SK-N-SH treated with all-trans-retinoic acid at 6 μM for 48 hours (cell line): ENCODE measurements at regions not wholly inside any gene's neighbourhood (a gene's known extent, or its start where the extent isn't known, plus 50 kb on each side); places are given as distances from the start of the nearest gene placed in this dataset.

ENCODE experiments used
- ATAC-seq: fragments of 200-7000 bp; cut with Tn5 transposase; 3 replicates; pipeline ENCODE4 v1.9.1; 2020; ENCODE audit warnings: mild to moderate bottlenecking, moderate library complexity
- ARNTL ChIP-seq: fragments of 450-650 bp; formaldehyde crosslinking; IDR thresholded peaks from 2 replicates; pipeline ENCODE4 v1.5.0; 2020; ENCODE audit warnings: low read depth, mild to moderate bottlenecking, moderate library complexity, borderline replicate concordance
- BACH2 ChIP-seq: fragments of 250-450 bp; sonication (Bioruptor Pico); IDR thresholded peaks from 2 replicates; pipeline ENCODE4 v1.9.0; 2021; ENCODE audit warnings: mild to moderate bottlenecking, borderline replicate concordance
- CREB5 ChIP-seq: fragments of 250-450 bp; sonication (Bioruptor Pico); IDR thresholded peaks from 2 replicates; pipeline ENCODE4 v1.5.1; 2020; ENCODE audit warnings: low read depth, mild to moderate bottlenecking, moderate library complexity
- ESRRG ChIP-seq: fragments of 250-450 bp; sonication (Bioruptor Pico); IDR thresholded peaks from 2 replicates; pipeline ENCODE4 v1.6.1; 2021; ENCODE audit warnings: mild to moderate bottlenecking
- GLIS3 ChIP-seq: fragments of 250-450 bp; sonication (Bioruptor Pico); IDR thresholded peaks from 2 replicates; pipeline ENCODE4 v1.5.0; 2020; ENCODE audit warnings: mild to moderate bottlenecking, moderate library complexity
- ISL1 ChIP-seq: fragments of 250-450 bp; sonication (Bioruptor Pico); IDR thresholded peaks from 2 replicates; pipeline ENCODE4 v2.1.2; 2022; ENCODE audit warnings: mild to moderate bottlenecking, moderate library complexity
- OSR1 ChIP-seq: fragments of 250-450 bp; sonication (Bioruptor Pico); IDR thresholded peaks from 2 replicates; pipeline ENCODE4 v1.8.0; 2022; ENCODE audit warnings: moderate library complexity, mild to moderate bottlenecking, inconsistent platforms
- PPARA ChIP-seq: fragments of 250-450 bp; sonication (Bioruptor Pico); IDR thresholded peaks from 2 replicates; pipeline ENCODE4 v1.5.0; 2020; ENCODE audit warnings: mild to moderate bottlenecking, borderline replicate concordance
- RARB ChIP-seq: fragments of 250-450 bp; sonication (Bioruptor Pico); IDR thresholded peaks from 2 replicates; pipeline ENCODE4 v1.8.0; 2021; ENCODE audit warnings: mild to moderate bottlenecking, moderate library complexity
- SNAI2 ChIP-seq: fragments of 250-450 bp; sonication (Bioruptor Pico); IDR thresholded peaks from 2 replicates; pipeline ENCODE4 v1.5.0; 2020; ENCODE audit warnings: mild to moderate bottlenecking, moderate library complexity
- TCF4 ChIP-seq: fragments of 250-450 bp; sonication (Bioruptor Pico); IDR thresholded peaks from 2 replicates; pipeline ENCODE4 v1.8.0; 2021; ENCODE audit warnings: mild to moderate bottlenecking, moderate library complexity, borderline replicate concordance
- TOX ChIP-seq: fragments of 250-450 bp; sonication (Bioruptor Pico); IDR thresholded peaks from 2 replicates; pipeline ENCODE4 v1.8.0; 2021; ENCODE audit warnings: mild to moderate bottlenecking, moderate library complexity, borderline replicate concordance
- ZC3H10 ChIP-seq: fragments of 250-450 bp; sonication (Bioruptor Pico); IDR thresholded peaks from 2 replicates; pipeline ENCODE4 v1.5.1; 2021; ENCODE audit warnings: mild to moderate bottlenecking, moderate library complexity
- ZFP3 ChIP-seq: fragments of 250-450 bp; sonication (Bioruptor Pico); IDR thresholded peaks from 2 replicates; pipeline ENCODE4 v1.5.0; 2020; ENCODE audit warnings: mild to moderate bottlenecking, moderate library complexity
- ZFP30 ChIP-seq: fragments of 450-650 bp; formaldehyde crosslinking; IDR thresholded peaks from 2 replicates; pipeline ENCODE4 v1.5.0; 2022; ENCODE audit warnings: mild to moderate bottlenecking, moderate library complexity
- ZNF565 ChIP-seq: fragments of 450-650 bp; formaldehyde crosslinking; conservative IDR thresholded peaks from 2 replicates; pipeline ENCODE4 v1.5.0; 2020; ENCODE audit warnings: low read depth, mild to moderate bottlenecking, moderate library complexity
- ZNF70 ChIP-seq: fragments of 450-650 bp; formaldehyde crosslinking; IDR thresholded peaks from 2 replicates; pipeline ENCODE4 v1.5.0; 2020; ENCODE audit warnings: mild to moderate bottlenecking, moderate library complexity
- TF ChIP-seq, protein P1 (sequence below): fragments of 250-450 bp; sonication (Bioruptor Pico); IDR thresholded peaks from 2 replicates; pipeline ENCODE4 v1.8.0; 2020; ENCODE audit warnings: mild to moderate bottlenecking, moderate library complexity, borderline replicate concordance
- TF ChIP-seq, protein P2 (sequence below): fragments of 250-450 bp; sonication (Bioruptor Pico); IDR thresholded peaks from 2 replicates; pipeline ENCODE4 v1.5.1; 2021; ENCODE audit warnings: mild to moderate bottlenecking, moderate library complexity

GRCh38 chr10:109178591-109178990 lies 744.7 kb downstream of the XPNPEP1 start:
- TF ChIP-seq ZFP3, result no peak
- no peak for TF ChIP-seq TCF4
- TF ChIP-seq ESRRG (CRISPR knock-in tag), result no peak
- no peak for TF ChIP-seq ZNF70 (CRISPR knock-in tag)
- TF ChIP-seq ARNTL, result no peak

GRCh38 chr10:109174526-109174925 lies 748.8 kb downstream of the XPNPEP1 start:
- TF ChIP-seq OSR1 (CRISPR knock-in tag) (no peak), ZFP3 (no peak), RARB (CRISPR knock-in tag) (no peak), ZNF70 (CRISPR knock-in tag) (no peak), ZNF565 (CRISPR knock-in tag) (no peak), ZC3H10 (CRISPR knock-in tag) (no peak), GLIS3 (CRISPR knock-in tag) (no peak), ZFP30 (CRISPR knock-in tag) (no peak), ISL1 (CRISPR knock-in tag) (no peak), BACH2 (no peak), ESRRG (CRISPR knock-in tag) (no peak), SNAI2 (CRISPR knock-in tag) (no peak), CREB5 (CRISPR knock-in tag) (no peak), TOX (no peak)
- TF ChIP-seq, protein P1, sequence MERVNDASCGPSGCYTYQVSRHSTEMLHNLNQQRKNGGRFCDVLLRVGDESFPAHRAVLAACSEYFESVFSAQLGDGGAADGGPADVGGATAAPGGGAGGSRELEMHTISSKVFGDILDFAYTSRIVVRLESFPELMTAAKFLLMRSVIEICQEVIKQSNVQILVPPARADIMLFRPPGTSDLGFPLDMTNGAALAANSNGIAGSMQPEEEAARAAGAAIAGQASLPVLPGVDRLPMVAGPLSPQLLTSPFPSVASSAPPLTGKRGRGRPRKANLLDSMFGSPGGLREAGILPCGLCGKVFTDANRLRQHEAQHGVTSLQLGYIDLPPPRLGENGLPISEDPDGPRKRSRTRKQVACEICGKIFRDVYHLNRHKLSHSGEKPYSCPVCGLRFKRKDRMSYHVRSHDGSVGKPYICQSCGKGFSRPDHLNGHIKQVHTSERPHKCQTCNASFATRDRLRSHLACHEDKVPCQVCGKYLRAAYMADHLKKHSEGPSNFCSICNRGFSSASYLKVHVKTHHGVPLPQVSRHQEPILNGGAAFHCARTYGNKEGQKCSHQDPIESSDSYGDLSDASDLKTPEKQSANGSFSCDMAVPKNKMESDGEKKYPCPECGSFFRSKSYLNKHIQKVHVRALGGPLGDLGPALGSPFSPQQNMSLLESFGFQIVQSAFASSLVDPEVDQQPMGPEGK (CRISPR knock-in tag), result no peak
- TF ChIP-seq, protein P2, sequence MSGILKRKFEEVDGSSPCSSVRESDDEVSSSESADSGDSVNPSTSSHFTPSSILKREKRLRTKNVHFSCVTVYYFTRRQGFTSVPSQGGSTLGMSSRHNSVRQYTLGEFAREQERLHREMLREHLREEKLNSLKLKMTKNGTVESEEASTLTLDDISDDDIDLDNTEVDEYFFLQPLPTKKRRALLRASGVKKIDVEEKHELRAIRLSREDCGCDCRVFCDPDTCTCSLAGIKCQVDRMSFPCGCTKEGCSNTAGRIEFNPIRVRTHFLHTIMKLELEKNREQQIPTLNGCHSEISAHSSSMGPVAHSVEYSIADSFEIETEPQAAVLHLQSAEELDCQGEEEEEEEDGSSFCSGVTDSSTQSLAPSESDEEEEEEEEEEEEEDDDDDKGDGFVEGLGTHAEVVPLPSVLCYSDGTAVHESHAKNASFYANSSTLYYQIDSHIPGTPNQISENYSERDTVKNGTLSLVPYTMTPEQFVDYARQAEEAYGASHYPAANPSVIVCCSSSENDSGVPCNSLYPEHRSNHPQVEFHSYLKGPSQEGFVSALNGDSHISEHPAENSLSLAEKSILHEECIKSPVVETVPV (CRISPR knock-in tag), result no peak
- TF ChIP-seq, all 23 proteins: peak for 0

More at GRCh38 chr10:109178591-109178990, 744.7 kb downstream of the XPNPEP1 start:
- ATAC-seq, result no peak

DNA sequence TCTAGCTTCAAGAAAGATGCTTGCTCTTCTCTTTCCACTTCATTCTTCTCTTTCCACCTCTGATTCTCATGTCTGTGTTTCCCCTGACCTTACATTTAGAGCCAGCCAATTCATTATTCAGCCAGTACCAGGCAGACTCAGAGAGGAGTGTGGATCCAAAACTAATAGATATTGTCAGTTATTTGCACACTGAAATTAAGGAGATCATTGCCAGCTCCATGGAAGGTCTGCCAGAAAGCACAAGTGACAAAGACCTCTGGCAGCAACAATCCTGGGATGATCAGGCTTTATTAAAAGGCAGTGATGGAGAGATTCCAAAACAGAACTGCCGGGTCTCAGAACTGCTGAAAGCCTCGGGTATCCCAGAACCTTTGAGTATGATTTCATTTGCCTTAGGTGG lies 749.4 kb downstream of the XPNPEP1 start:
- no peak for ATAC-seq
- TF ChIP-seq ZNF70 (CRISPR knock-in tag), result no peak
- no peak for TF ChIP-seq ZFP30 (CRISPR knock-in tag)
- no peak for TF ChIP-seq SNAI2 (CRISPR knock-in tag)
- no peak for TF ChIP-seq PPARA (CRISPR knock-in tag)
- TF ChIP-seq OSR1 (CRISPR knock-in tag), result no peak
- TF ChIP-seq, all 23 proteins: peak for 0

More at GRCh38 chr10:109174526-109174925, 748.8 kb downstream of the XPNPEP1 start:
- no peak for ATAC-seq

- no peak for ATAC-seq
- TF ChIP-seq CREB5 (CRISPR knock-in tag) (no peak), ESRRG (CRISPR knock-in tag) (no peak), ZNF565 (CRISPR knock-in tag) (no peak), ZFP3 (no peak), ZFP30 (CRISPR knock-in tag) (no peak), ZNF70 (CRISPR knock-in tag) (no peak), OSR1 (CRISPR knock-in tag) (no peak), GLIS3 (CRISPR knock-in tag) (no peak)
- TF ChIP-seq, protein P2 (CRISPR knock-in tag), result no peak
- TF ChIP-seq, protein P1 (CRISPR knock-in tag), result no peak
- TF ChIP-seq, all 23 proteins: peak for 0
These were observed 750.2 kb downstream of the XPNPEP1 start for GRCh38 chr10:109173121-109173520.
